ENCODE measurements at regions not wholly inside any gene's neighbourhood (a gene's known extent, or its start where the extent isn't known, plus 50 kb on each side); places are given as distances from the start of the nearest gene placed in this dataset.
"Not testable (repeated sequence)": the region's sequence is repeated elsewhere in the genome, so short reads cannot be mapped to it uniquely, and the experiment has no call there.

GRCh38 chr2:216987252-216987821, 127.5 kb upstream of the TNP1 start:
- H2AFZ ChIP-seq (ENCODE audit: low read length) = no peak overlapping the region
- H3K36me3 ChIP-seq (ENCODE audit: insufficient read depth, low read length) = no peaks in the 10 kb centered on the region
- intact Hi-C loops (cut with micrococcal nuclease; ENCODE audit: unreplicated experiment) = no loop called here
- H3K4me3 ChIP-seq (ENCODE audit: low read depth, low read length, poor library complexity, severe bottlenecking) = no peak overlapping the region
- no peaks in the 10 kb centered on the region for H4K20me1 ChIP-seq (ENCODE audit: insufficient read depth, low read length)
- no TSS peak for BruUV-seq (replicated peaks)
- POLR2A ChIA-PET = no interaction called here
- no peaks in the 10 kb centered on the region for H3K9me2 ChIP-seq (ENCODE audit: insufficient read depth, low read length)
- no peak for DNase-seq (ENCODE audit: low spot score)
- TF ChIP-seq EZH2phosphoT487 (IDR thresholded peaks at IDR 0.05; ENCODE audit: borderline replicate concordance, low read depth, low read length) (no peak), CTCF (conservative IDR thresholded peaks at IDR 0.05; ENCODE audit: low read length) (no peak)
- no peaks in the 10 kb centered on the region for H3K4me1 ChIP-seq (ENCODE audit: insufficient read depth, low read length, poor library complexity, severe bottlenecking)
- no peak overlapping the region for H3K27ac ChIP-seq (ENCODE audit: low read depth, low read length, poor library complexity, severe bottlenecking)
- no peaks in the 10 kb centered on the region for H3K79me2 ChIP-seq (ENCODE audit: insufficient read depth, low read depth, low read length)
- H3K4me2 ChIP-seq (ENCODE audit: low read length) = no peak overlapping the region
- H3K9me3 ChIP-seq (ENCODE audit: low read length) = no peaks in the 10 kb centered on the region
- CTCF ChIA-PET (ENCODE audit: unreplicated experiment) = no interaction called here

GRCh38 chr2:216985658-216986141, 125.8 kb upstream of the TNP1 start:
- Histone ChIP-seq H3K79me2 (ENCODE audit: insufficient read depth, low read depth, low read length) (no peaks in the 10 kb centered on the region), H3K9me3 (ENCODE audit: low read length) (no peaks in the 10 kb centered on the region), H4K20me1 (ENCODE audit: insufficient read depth, low read length) (no peaks in the 10 kb centered on the region), H2AFZ (ENCODE audit: low read length) (no peak overlapping the region), H3K4me2 (ENCODE audit: low read length) (no peak overlapping the region), H3K4me1 (ENCODE audit: insufficient read depth, low read length, poor library complexity, severe bottlenecking) (no peaks in the 10 kb centered on the region), H3K36me3 (ENCODE audit: insufficient read depth, low read length) (no peaks in the 10 kb centered on the region), H3K9me2 (ENCODE audit: insufficient read depth, low read length) (no peaks in the 10 kb centered on the region), H3K27ac (ENCODE audit: low read depth, low read length, poor library complexity, severe bottlenecking) (no peak overlapping the region), H3K4me3 (ENCODE audit: low read depth, low read length, poor library complexity, severe bottlenecking) (no peak overlapping the region)
- intact Hi-C loops (cut with micrococcal nuclease; ENCODE audit: unreplicated experiment) = no loop called here
- BruUV-seq (replicated peaks) = no TSS peak
- DNase-seq (ENCODE audit: low spot score) = no peak
- CTCF ChIA-PET (ENCODE audit: unreplicated experiment) = no interaction called here
- POLR2A ChIA-PET = interaction anchor here (0.6 to 0.7 kb wide), 2 partner anchors 264 to 676 kb away, joined by 4 to 5 read pairs; no protein-coding TSS in a partner anchor
- TF ChIP-seq EZH2phosphoT487 (IDR thresholded peaks at IDR 0.05; ENCODE audit: borderline replicate concordance, low read depth, low read length) = no peak
- TF ChIP-seq CTCF (conservative IDR thresholded peaks at IDR 0.05; ENCODE audit: low read length) = no peak

GRCh38 chr2:216984937-216985336, 125.1 kb upstream of the TNP1 start:
- no peaks in the 10 kb centered on the region for H3K79me2 ChIP-seq (ENCODE audit: insufficient read depth, low read depth, low read length)
- no peak overlapping the region for H3K4me2 ChIP-seq (ENCODE audit: low read length)
- ChIA-PET POLR2A (interaction anchor here (0.6 kb wide), 2 partner anchors 676 to 798 kb away, joined by 3 to 4 read pairs; no protein-coding TSS in a partner anchor), CTCF (ENCODE audit: unreplicated experiment) (no interaction called here)
- H3K4me1 ChIP-seq (ENCODE audit: insufficient read depth, low read length, poor library complexity, severe bottlenecking) = no peaks in the 10 kb centered on the region
- BruUV-seq (replicated peaks) = no TSS peak
- no peak overlapping the region for H3K27ac ChIP-seq (ENCODE audit: low read depth, low read length, poor library complexity, severe bottlenecking)
- intact Hi-C loops (cut with micrococcal nuclease; ENCODE audit: unreplicated experiment) = no loop called here
- H3K36me3 ChIP-seq (ENCODE audit: insufficient read depth, low read length) = no peaks in the 10 kb centered on the region
- no peak overlapping the region for H2AFZ ChIP-seq (ENCODE audit: low read length)
- H3K4me3 ChIP-seq (ENCODE audit: low read depth, low read length, poor library complexity, severe bottlenecking) = no peak overlapping the region
- H3K9me3 ChIP-seq (ENCODE audit: low read length) = no peaks in the 10 kb centered on the region
- no peak for DNase-seq (ENCODE audit: low spot score)
- TF ChIP-seq EZH2phosphoT487 (IDR thresholded peaks at IDR 0.05; ENCODE audit: borderline replicate concordance, low read depth, low read length) = no peak
- TF ChIP-seq CTCF (conservative IDR thresholded peaks at IDR 0.05; ENCODE audit: low read length) = no peak
- no peaks in the 10 kb centered on the region for H4K20me1 ChIP-seq (ENCODE audit: insufficient read depth, low read length)
- H3K9me2 ChIP-seq (ENCODE audit: insufficient read depth, low read length) = no peaks in the 10 kb centered on the region

GRCh38 chr2:216981951-216982350, 122.1 kb upstream of the TNP1 start:
- intact Hi-C loops (cut with micrococcal nuclease; ENCODE audit: unreplicated experiment); H3K36me3 ChIP-seq (ENCODE audit: insufficient read depth, low read length); DNase-seq (ENCODE audit: low spot score); CTCF ChIA-PET (ENCODE audit: unreplicated experiment); H3K9me2 ChIP-seq (ENCODE audit: insufficient read depth, low read length); H3K79me2 ChIP-seq (ENCODE audit: insufficient read depth, low read depth, low read length); H3K27ac ChIP-seq (ENCODE audit: low read depth, low read length, poor library complexity, severe bottlenecking); POLR2A ChIA-PET; H2AFZ ChIP-seq (ENCODE audit: low read length); H3K4me1 ChIP-seq (ENCODE audit: insufficient read depth, low read length, poor library complexity, severe bottlenecking); H3K9me3 ChIP-seq (ENCODE audit: low read length); H3K4me3 ChIP-seq (ENCODE audit: low read depth, low read length, poor library complexity, severe bottlenecking); H3K4me2 ChIP-seq (ENCODE audit: low read length); BruUV-seq (replicated peaks); H4K20me1 ChIP-seq (ENCODE audit: insufficient read depth, low read length): not testable (repeated sequence)
